H1 (cell line): ENCODE measurements at regions not wholly inside any gene's neighbourhood (a gene's known extent, or its start where the extent isn't known, plus 50 kb on each side); places are given as distances from the start of the nearest gene placed in this dataset.

Experiments
- CTCF ChIA-PET: fragments of 300-600 bp; sonication (Branson Sonifier 250); formaldehyde crosslinking; loops from one replicate; lab custom pipeline; 2021; ENCODE audit not compliant: partially characterized antibody; lab: Charles Lee
- POLR2A ChIA-PET: fragments of 300-600 bp; sonication (Branson Sonifier 250); formaldehyde crosslinking; loops from one replicate; lab custom pipeline; 2021; ENCODE audit warnings: inconsistent platforms; ENCODE audit not compliant: partially characterized antibody; lab: Charles Lee
- DNase-seq, 2 experiments: peaks; one replicate each; pipeline versions ENCODE4 v3.0.0 to v3.0.0-alpha.2; 2010 to 2022; ENCODE audit warnings: low spot score in 2 of 2, low read depth in 1 of 2, mixed read lengths in 1 of 2
- FAIRE-seq: peaks from 2 replicates; lab custom pipeline; 2011; peaks lifted over from hg19 to GRCh38; lab: Jason Lieb, UNC
- H2AFZ ChIP-seq: 2 replicates; pipeline ENCODE4 v1.8.1; 2012; ENCODE audit warnings: low read length, inconsistent platforms
- H2AK5ac ChIP-seq: 2 replicates; pipeline ENCODE4 v1.6.1; 2013; ENCODE audit warnings: low read depth, low read length
- H2BK120ac ChIP-seq: replicated peaks from 2 replicates; pipeline ENCODE3; 2013; ENCODE audit warnings: low read depth, low read length, inconsistent platforms
- H2BK12ac ChIP-seq: 2 replicates; pipeline ENCODE4 v1.6.1; 2013; ENCODE audit warnings: low read depth, low read length
- H2BK15ac ChIP-seq: 2 replicates; pipeline ENCODE4 v1.6.1; 2013; ENCODE audit warnings: low read length
- H2BK20ac ChIP-seq: 2 replicates; pipeline ENCODE4 v1.6.1; 2013; ENCODE audit warnings: low read length
- H2BK5ac ChIP-seq: 2 replicates; pipeline ENCODE4 v1.6.1; 2013; ENCODE audit warnings: low read depth, low read length
- H3K14ac ChIP-seq: 2 replicates; pipeline ENCODE4 v1.6.1; 2013; ENCODE audit warnings: inconsistent platforms; ENCODE audit not compliant: insufficient read length
- H3K18ac ChIP-seq: 2 replicates; pipeline ENCODE4 v1.6.1; 2013; ENCODE audit warnings: low read length; ENCODE audit errors: extremely low read depth
- H3K23ac ChIP-seq: 2 replicates; pipeline ENCODE4 v1.6.1; 2013; ENCODE audit warnings: inconsistent platforms; ENCODE audit not compliant: insufficient read length
- H3K23me2 ChIP-seq: 2 replicates; pipeline ENCODE4 v1.6.1; 2013; ENCODE audit warnings: low read depth, low read length
- H3K27ac ChIP-seq: 2 replicates; pipeline ENCODE4 v1.6.1; 2011; ENCODE audit warnings: low read depth, low read length, inconsistent platforms
- H3K27me3 ChIP-seq, 4 experiments: replicated peaks in 1 of 4; 1 replicate in 1 of 4; 2 replicates in 3 of 4; pipeline versions ENCODE4 v1.6.1 to v1.8.1; 2011 to 2013; ENCODE audit warnings: low read length in 3 of 4, mild to moderate bottlenecking in 3 of 4, inconsistent platforms in 2 of 4, mixed read lengths in 2 of 4, moderate library complexity in 1 of 4; ENCODE audit not compliant: control insufficient read depth in 3 of 4, insufficient read depth in 3 of 4; ENCODE audit errors: extremely low read depth in 1 of 4
- H3K36me3 ChIP-seq, 4 experiments: 2 replicates each; pipeline versions ENCODE4 v1.6.1 to v1.8.1; 2011 to 2013; ENCODE audit warnings: mild to moderate bottlenecking in 4 of 4, low read length in 3 of 4, moderate library complexity in 2 of 4, control low read depth in 1 of 4, inconsistent platforms in 1 of 4; ENCODE audit not compliant: insufficient read depth in 4 of 4, control insufficient read depth in 2 of 4
- H3K4ac ChIP-seq: replicated peaks from 2 replicates; pipeline ENCODE3; 2013; ENCODE audit warnings: low read length, low read depth, mixed read lengths, inconsistent platforms; ENCODE audit not compliant: insufficient read length
- H3K4me1 ChIP-seq, 4 experiments: replicated peaks in 1 of 4; 1 replicate in 1 of 4; 2 replicates in 3 of 4; pipeline versions ENCODE4 v1.6.1 to v1.8.1; 2011 to 2013; ENCODE audit warnings: low read length in 3 of 4, inconsistent platforms in 2 of 4, mixed read lengths in 1 of 4; ENCODE audit not compliant: insufficient read depth in 4 of 4, control insufficient read depth in 3 of 4
- H3K4me2 ChIP-seq, 2 experiments: 2 replicates each; pipeline versions ENCODE4 v1.6.1 to v1.8.1; 2011 to 2013; ENCODE audit warnings: low read depth in 2 of 2, low read length in 2 of 2, control low read depth in 1 of 2, inconsistent platforms in 1 of 2, mild to moderate bottlenecking in 1 of 2; ENCODE audit not compliant: insufficient read depth in 1 of 2
- H3K4me3 ChIP-seq, 4 experiments: fragments of 200-600, 300-600 bp in 1 of 4; sonication (generic), shearing (Covaris generic), sonication (Bioruptor Twin) in 1 of 4; 2 replicates each; pipeline versions ENCODE4 v1.5.1 to v1.8.1; 2011 to 2016; ENCODE audit warnings: low read length in 4 of 4, low read depth in 3 of 4, control low read depth in 2 of 4, inconsistent platforms in 2 of 4, mild to moderate bottlenecking in 2 of 4, mixed read lengths in 1 of 4, moderate library complexity in 1 of 4; ENCODE audit not compliant: insufficient read depth in 2 of 4; ENCODE audit errors: extremely low read depth in 1 of 4
- H3K56ac ChIP-seq: replicated peaks from 2 replicates; pipeline ENCODE3; 2013; ENCODE audit warnings: low read depth, mild to moderate bottlenecking, mixed read lengths, low read length, inconsistent platforms; ENCODE audit not compliant: insufficient read length
- H3K79me1 ChIP-seq: 2 replicates; pipeline ENCODE4 v1.6.1; 2013; ENCODE audit warnings: low read depth, low read length, control low read depth
- H3K79me2 ChIP-seq, 2 experiments: 2 replicates each; pipeline versions ENCODE4 v1.6.1 to v1.8.1; 2012 to 2013; ENCODE audit warnings: low read length in 2 of 2, mild to moderate bottlenecking in 2 of 2, inconsistent platforms in 1 of 2; ENCODE audit not compliant: insufficient read depth in 2 of 2, control insufficient read depth in 1 of 2
- H3K9ac ChIP-seq, 4 experiments: replicated peaks in 1 of 4; 1 replicate in 1 of 4; 2 replicates in 3 of 4; pipeline versions ENCODE4 v1.6.1 to v1.8.1; 2011 to 2013; ENCODE audit warnings: low read depth in 3 of 4, low read length in 3 of 4, control low read depth in 2 of 4, mild to moderate bottlenecking in 2 of 4, moderate library complexity in 2 of 4, inconsistent platforms in 1 of 4; ENCODE audit errors: extremely low read depth in 1 of 4
- H3K9me3 ChIP-seq, 2 experiments: 2 replicates each; pipeline versions ENCODE4 v1.6.1 to v1.8.1; 2012 to 2013; ENCODE audit warnings: mild to moderate bottlenecking in 2 of 2, moderate library complexity in 2 of 2, control low read depth in 1 of 2, inconsistent platforms in 1 of 2, low read depth in 1 of 2, low read length in 1 of 2, mixed read lengths in 1 of 2; ENCODE audit not compliant: insufficient read depth in 2 of 2
- H4K20me1 ChIP-seq, 2 experiments: replicated peaks in 1 of 2; 2 replicates each; pipeline versions ENCODE3 to v1.8.1; 2011 to 2013; ENCODE audit warnings: inconsistent platforms in 2 of 2, low read length in 2 of 2, mild to moderate bottlenecking in 1 of 2; ENCODE audit not compliant: insufficient read depth in 2 of 2, control insufficient read depth in 1 of 2
- H4K5ac ChIP-seq: 2 replicates; pipeline ENCODE4 v1.6.1; 2013; ENCODE audit warnings: low read length, low read depth, mixed read lengths, inconsistent platforms; ENCODE audit not compliant: insufficient read length
- H4K8ac ChIP-seq: 2 replicates; pipeline ENCODE4 v1.8.0; 2013; ENCODE audit warnings: mild to moderate bottlenecking, moderate library complexity, low read length, inconsistent platforms; ENCODE audit not compliant: insufficient read depth; ENCODE audit errors: extremely low read depth
- H4K91ac ChIP-seq: replicated peaks from 2 replicates; pipeline ENCODE3; 2013; ENCODE audit warnings: low read length, mixed read lengths, inconsistent platforms; ENCODE audit not compliant: insufficient read length
- WGBS, 2 experiments: shearing (Covaris generic) in 1 of 2; methylation state at CpG; one replicate each; pipeline versions ENCODE4 v1.1.6 to v1.1.7; 2013 to 2015; ENCODE audit warnings: low lambda C conversion rate in 2 of 2, mixed read lengths in 2 of 2, inconsistent platforms in 1 of 2, low coverage in 1 of 2, missing lambda C conversion rate in 1 of 2; ENCODE audit not compliant: insufficient replicate concordance in 2 of 2, insufficient coverage in 1 of 2, insufficient read length in 1 of 2; ENCODE audit errors: extremely low coverage in 1 of 2, missing lambda C conversion rate in 1 of 2; 5-methylcytosine and 5-hydroxymethylcytosine counted together
- TF ChIP-seq, protein P1 (sequence below): IDR thresholded peaks from 2 replicates; pipeline ENCODE4 v1.6.1; 2011; ENCODE audit warnings: low read depth, mild to moderate bottlenecking, low read length; ENCODE audit not compliant: insufficient read depth

DNA sequence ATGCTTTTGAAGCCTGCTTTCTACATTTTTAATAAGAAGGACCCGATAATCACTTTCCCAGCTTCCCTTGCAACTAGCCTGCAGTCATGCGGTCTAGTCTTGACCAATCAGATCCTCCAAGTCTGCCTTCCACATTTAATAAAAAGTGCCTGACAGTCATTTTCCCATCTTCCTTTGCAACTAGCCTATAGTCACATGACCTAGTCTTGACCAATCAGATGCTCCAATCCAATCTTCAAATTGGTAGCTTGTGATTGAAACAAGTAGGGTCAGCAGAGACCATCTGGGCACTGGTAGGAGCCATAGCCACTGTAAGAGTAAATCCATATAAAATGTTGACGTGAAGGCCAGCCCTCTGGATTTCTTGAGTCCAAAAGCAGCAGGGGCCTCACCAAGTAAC, 80.0 kb downstream of the NPTX2 start:
- Histone ChIP-seq H3K27ac (no peak overlapping the region), H2BK120ac (no peak overlapping the region), H3K23ac (no peak overlapping the region), H2BK20ac (no peak overlapping the region), H3K18ac (no peak overlapping the region), H3K23me2 (no peaks in the 10 kb centered on the region), H2BK5ac (no peak overlapping the region), H4K20me1 (no peaks in the 10 kb centered on the region), H3K9ac (no peak overlapping the region), H3K56ac (no peak overlapping the region), H2AK5ac (no peak overlapping the region), H3K27me3 (no peaks in the 10 kb centered on the region), H2BK12ac (no peak overlapping the region), H3K4ac (no peak overlapping the region), H4K91ac (no peak overlapping the region), H2AFZ (no peak overlapping the region), H3K4me2 (no peak overlapping the region), H3K79me1 (no peaks in the 10 kb centered on the region), H3K79me2 (no peaks in the 10 kb centered on the region), H3K4me1 (no peaks in the 10 kb centered on the region), H2BK15ac (no peak overlapping the region), H4K5ac (no peak overlapping the region), H3K14ac (no peak overlapping the region), H4K8ac (no peak overlapping the region), H3K4me3 (no peak overlapping the region), H3K36me3 (no peaks in the 10 kb centered on the region), H3K9me3 (peaks cover 15 to 21% of the 10 kb centered on the region in 2 experiments)
- WGBS, 2 experiments: 91% methylated on average over 3 of the region's 3 CpGs; no CpG with 5 or more reads in 1 of the 2 experiments
- no peak for FAIRE-seq
- TF ChIP-seq, protein P1, sequence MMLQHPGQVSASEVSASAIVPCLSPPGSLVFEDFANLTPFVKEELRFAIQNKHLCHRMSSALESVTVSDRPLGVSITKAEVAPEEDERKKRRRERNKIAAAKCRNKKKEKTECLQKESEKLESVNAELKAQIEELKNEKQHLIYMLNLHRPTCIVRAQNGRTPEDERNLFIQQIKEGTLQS: no peak
- POLR2A ChIA-PET: no interaction called here
- DNase-seq: no peak
- CTCF ChIA-PET: interaction anchor here (0.9 kb wide), 1 partner anchor 139 kb away, joined by 3 read pairs; no protein-coding TSS in a partner anchor
